Retinal pigment epithelial cell (primary cell): ENCODE measurements at regions not wholly inside any gene's neighbourhood (a gene's known extent, or its start where the extent isn't known, plus 50 kb on each side); places are given as distances from the start of the nearest gene placed in this dataset.

ENCODE experiments used
- DNase-seq: peaks from one replicate; pipeline ENCODE4 v3.0.0-alpha.2; 2010; ENCODE audit warnings: low read depth
- H3K4me3 ChIP-seq: 2 replicates; pipeline ENCODE4 v1.5.1; 2011; ENCODE audit warnings: mild to moderate bottlenecking, low read length, control low read depth, moderate library complexity
- CTCF ChIP-seq: conservative IDR thresholded peaks from 2 replicates; pipeline ENCODE4 v1.5.1; 2011; ENCODE audit warnings: low read depth, low read length, control low read depth, inconsistent platforms

GRCh38 chr14:101109981-101110728, 206.6 kb upstream of the RTL1 start:
- DNase-seq: no peak
- no peak for TF ChIP-seq CTCF
- no peak overlapping the region for H3K4me3 ChIP-seq

- no peak for TF ChIP-seq CTCF
- H3K4me3 ChIP-seq: no peak overlapping the region
- DNase-seq: no peak
Observed at GRCh38 chr14:101110729-101111619, 207.5 kb upstream of the RTL1 start.

- DNase-seq: no peak
- H3K4me3 ChIP-seq: no peak overlapping the region
- TF ChIP-seq CTCF: no peak
Observed at GRCh38 chr14:101111620-101112290, 208.2 kb upstream of the RTL1 start.

GRCh38 chr14:101112351-101113107, 209.0 kb upstream of the RTL1 start:
- no peak for TF ChIP-seq CTCF
- H3K4me3 ChIP-seq: no peak overlapping the region
- DNase-seq: no peak

- DNase-seq: no peak
- TF ChIP-seq CTCF: no peak
- no peak overlapping the region for H3K4me3 ChIP-seq
Observed at GRCh38 chr14:101113108-101113612, 209.6 kb upstream of the RTL1 start.

GRCh38 chr14:101113835-101114725, 210.6 kb upstream of the RTL1 start:
- DNase-seq: no peak
- H3K4me3 ChIP-seq: no peak overlapping the region
- TF ChIP-seq CTCF: no peak
